T-cell (primary cell): ENCODE measurements at regions not wholly inside any gene's neighbourhood (a gene's known extent, or its start where the extent isn't known, plus 50 kb on each side); places are given as distances from the start of the nearest gene placed in this dataset.

Source experiments
- ATAC-seq, 4 experiments: fragments of 200-7000 bp in 3 of 4; fragments of 150-1000 bp in 1 of 4; cut with Tn5 transposase; replicated peaks in 1 of 4; 1 replicate in 3 of 4; 2 replicates in 1 of 4; pipeline ENCODE4 v1.10.0; 2021; ENCODE audit warnings: moderate library complexity in 3 of 4, mild to moderate bottlenecking in 2 of 4, moderate number of reproducible peaks in 1 of 4
- CTCF ChIA-PET, 2 donors: fragments of 300-600 bp; sonication (Branson Sonifier 250); formaldehyde crosslinking; loops; one replicate each; lab custom pipeline; 2022; ENCODE audit warnings: antibody characterized with exemption in 2 of 2; lab: Charles Lee
- POLR2A ChIA-PET, 2 donors: fragments of 300-600 bp; sonication (Branson Sonifier 250); formaldehyde crosslinking; loops; one replicate each; lab custom pipeline; 2022; ENCODE audit warnings: antibody characterized with exemption in 2 of 2; lab: Charles Lee
- DNase-seq, 35 experiments: peaks; one replicate each; pipeline versions ENCODE4 v3.0.0 to v3.0.0-alpha.2; 2013 to 2023
- H3K27ac ChIP-seq: one replicate; pipeline ENCODE4 v1.5.1; 2013; ENCODE audit warnings: low read length
- H3K27me3 ChIP-seq, 2 experiments: replicated peaks in 1 of 2; 1 replicate in 1 of 2; 2 replicates in 1 of 2; pipeline versions ENCODE4 v1.6.1 to v1.7.0; 2013; ENCODE audit warnings: low read length in 1 of 2, mixed read lengths in 1 of 2; ENCODE audit not compliant: control insufficient read depth in 2 of 2, insufficient read depth in 2 of 2; ENCODE audit errors: extremely low read depth in 1 of 2
- H3K36me3 ChIP-seq, 2 donors: 1 replicate in 1 of 2; 2 replicates in 1 of 2; pipeline versions ENCODE4 v1.6.1 to v1.7.0; 2013; ENCODE audit warnings: low read length in 1 of 2; ENCODE audit not compliant: control insufficient read depth in 2 of 2, insufficient read depth in 1 of 2; ENCODE audit errors: extremely low read depth in 1 of 2
- H3K4me1 ChIP-seq, 2 experiments: 1 replicate in 1 of 2; 2 replicates in 1 of 2; pipeline versions ENCODE4 v1.6.1 to v1.7.0; 2013; ENCODE audit warnings: low read length in 2 of 2, mixed read lengths in 1 of 2; ENCODE audit not compliant: insufficient read depth in 2 of 2, control insufficient read depth in 1 of 2; ENCODE audit errors: extremely low read depth in 1 of 2
- H3K4me3 ChIP-seq, 2 donors: 1 replicate in 1 of 2; 2 replicates in 1 of 2; pipeline versions ENCODE4 v1.5.1 to v1.7.0; 2013; ENCODE audit warnings: mild to moderate bottlenecking in 2 of 2, low read length in 1 of 2, moderate library complexity in 1 of 2; ENCODE audit not compliant: control insufficient read depth in 1 of 2; ENCODE audit errors: extremely low read depth in 1 of 2
- H3K9me3 ChIP-seq: 2 replicates; pipeline ENCODE4 v1.7.0; 2013
- H3K27ac Mint-ChIP-seq, 2 donors: one replicate each; pipeline ENCODE4 v1.8.0; 2020 to 2021; ENCODE audit warnings: mild to moderate bottlenecking in 2 of 2, mixed read lengths in 2 of 2
- H3K27me3 Mint-ChIP-seq, 2 donors: one replicate each; pipeline ENCODE4 v1.8.0; 2021 to 2022; ENCODE audit warnings: mixed read lengths in 2 of 2
- H3K36me3 Mint-ChIP-seq: one replicate; pipeline ENCODE4 v1.8.0; 2021; ENCODE audit warnings: mixed read lengths
- H3K4me1 Mint-ChIP-seq, 3 donors: one replicate each; pipeline ENCODE4 v1.8.0; 2020 to 2022; ENCODE audit warnings: mixed read lengths in 3 of 3, mild to moderate bottlenecking in 1 of 3
- H3K4me3 Mint-ChIP-seq, 3 donors: one replicate each; pipeline ENCODE4 v1.8.0; 2020 to 2022; ENCODE audit warnings: mild to moderate bottlenecking in 3 of 3, mixed read lengths in 3 of 3, moderate library complexity in 3 of 3
- H3K9me3 Mint-ChIP-seq, 3 donors: one replicate each; pipeline ENCODE4 v1.8.0; 2020 to 2022; ENCODE audit warnings: mixed read lengths in 3 of 3
- WGBS: methylation state at CpG from one replicate; pipeline ENCODE4 v1.1.5; 2013; ENCODE audit warnings: missing lambda C conversion rate; ENCODE audit not compliant: insufficient coverage; 5-methylcytosine and 5-hydroxymethylcytosine counted together

DNA sequence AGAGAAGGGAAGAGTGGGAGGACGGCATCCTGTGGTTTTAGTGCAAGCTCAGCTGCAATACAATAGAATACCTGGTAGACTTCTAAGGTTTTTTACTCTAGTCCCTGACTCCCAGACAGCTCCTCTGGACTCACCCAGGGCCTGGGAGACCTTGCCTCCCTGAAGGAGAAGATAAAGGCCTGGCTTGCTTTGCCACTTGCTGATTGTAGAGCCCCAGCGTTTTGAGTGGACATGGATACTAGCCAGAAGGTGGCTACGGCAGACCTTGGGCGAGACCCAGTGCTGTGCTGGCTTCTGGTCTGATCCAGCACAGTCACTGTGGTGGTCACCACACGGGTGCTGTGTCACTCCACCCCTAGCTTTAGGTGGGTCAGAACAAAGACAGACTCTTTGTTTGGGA is 72.2 kb upstream of the TTC14 start:
- ChIA-PET POLR2A (no interaction called here), CTCF (no interaction called here)
- DNase-seq (no peak), ATAC-seq (no peak)
- 90% methylated on average over 3 of the region's 5 CpGs for WGBS
- no peak overlapping the region for H3K27ac ChIP-seq
- peaks cover 0 to 3% of the 10 kb centered on the region in 2 experiments for H3K27me3 ChIP-seq
- H3K36me3 ChIP-seq: no peaks in the 10 kb centered on the region
- no peaks in the 10 kb centered on the region for H3K9me3 ChIP-seq
- Mint-ChIP-seq H3K4me3 (no peak overlapping the region), H3K27ac (no peak overlapping the region), H3K36me3 (no peaks in the 10 kb centered on the region), H3K9me3 (peaks cover 0 to 6% (median 4%) of the 10 kb centered on the region in 3 donors), H3K27me3 (peaks cover 0 to 4% of the 10 kb centered on the region in 2 donors), H3K4me1 (no peaks in the 10 kb centered on the region)
- H3K4me1 ChIP-seq: no peaks in the 10 kb centered on the region
- no peak overlapping the region for H3K4me3 ChIP-seq

DNA sequence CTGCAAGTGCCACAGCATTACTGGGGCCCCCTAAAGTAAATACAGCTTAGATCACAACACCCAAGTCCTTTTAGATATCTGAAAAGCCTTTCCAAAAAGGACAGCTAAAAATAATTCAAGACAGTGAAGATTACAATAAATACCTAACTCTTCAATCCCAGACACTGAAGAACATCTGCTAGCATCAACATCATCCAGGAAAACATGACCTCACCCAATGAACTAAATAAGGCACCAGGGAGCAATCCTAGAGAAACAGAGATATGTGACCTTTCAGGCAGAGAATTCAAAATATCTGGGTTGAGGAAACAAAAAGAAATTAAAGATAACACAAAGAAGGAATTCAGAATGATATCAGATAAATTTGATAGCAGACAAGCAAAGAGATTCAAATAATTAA is 71.7 kb upstream of the TTC14 start:
- Mint-ChIP-seq H3K36me3 (no peaks in the 10 kb centered on the region), H3K4me1 (no peaks in the 10 kb centered on the region), H3K4me3 (no peak overlapping the region), H3K27me3 (peaks cover 0 to 4% of the 10 kb centered on the region in 2 donors), H3K9me3 (peaks cover 0 to 6% (median 4%) of the 10 kb centered on the region in 3 donors), H3K27ac (no peak overlapping the region)
- ChIA-PET CTCF (no interaction called here), POLR2A (no interaction called here)
- no peak overlapping the region for H3K27ac ChIP-seq
- H3K27me3 ChIP-seq: peaks cover 0 to 3% of the 10 kb centered on the region in 2 experiments
- no peaks in the 10 kb centered on the region for H3K9me3 ChIP-seq
- no peaks in the 10 kb centered on the region for H3K36me3 ChIP-seq
- ATAC-seq: no peak
- H3K4me3 ChIP-seq: no peak overlapping the region
- H3K4me1 ChIP-seq: no peaks in the 10 kb centered on the region
- DNase-seq: no peak

DNA sequence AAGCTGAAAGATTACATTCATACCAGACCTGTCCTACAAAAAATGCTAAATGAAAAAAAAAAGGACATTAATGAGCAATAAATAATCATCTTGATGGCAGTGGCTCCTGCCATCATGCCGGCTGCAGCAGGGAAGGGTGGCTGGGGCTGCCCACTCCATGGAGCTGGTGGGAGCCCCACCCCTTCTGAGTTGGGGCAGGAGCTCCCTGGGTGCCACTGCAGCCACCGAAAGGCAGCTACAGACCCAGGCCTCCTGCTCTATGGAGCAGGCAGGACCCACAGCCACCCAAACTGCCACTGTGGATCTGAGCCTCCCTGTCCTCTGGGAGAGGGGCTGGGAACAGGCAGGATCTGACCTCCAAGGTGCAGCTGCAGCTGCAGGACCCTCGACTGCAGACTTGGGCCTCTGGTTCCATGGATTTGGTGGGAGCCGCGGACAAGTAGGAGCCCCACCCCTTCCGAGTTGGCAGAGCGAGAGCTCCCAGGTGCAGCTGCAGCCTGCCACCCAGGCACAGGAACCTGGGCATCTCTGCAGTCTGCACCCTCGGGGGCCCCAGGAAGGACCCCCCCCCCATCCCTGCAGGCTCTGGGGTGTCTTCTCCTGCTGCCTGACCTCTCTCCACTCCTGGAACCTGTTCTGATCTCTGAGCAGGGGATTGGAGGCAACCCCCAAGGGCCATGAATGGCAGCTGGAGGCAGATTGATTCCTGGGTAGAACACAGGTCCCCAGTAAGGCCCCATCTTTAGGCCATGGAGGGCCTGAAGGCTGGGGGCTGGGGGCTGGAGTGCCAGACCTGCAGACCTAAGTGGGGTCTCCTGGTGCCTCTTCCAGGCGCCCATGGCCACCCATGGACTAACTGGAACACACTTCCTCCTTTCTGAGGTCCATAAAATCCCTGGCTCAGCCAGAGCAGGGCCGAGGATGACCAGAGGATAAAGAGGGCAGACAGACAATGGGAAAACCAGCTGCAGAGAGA is 70.4 kb upstream of the TTC14 start:
- no peak overlapping the region for H3K27ac ChIP-seq
- no peak for ATAC-seq
- no peak for DNase-seq
- Mint-ChIP-seq H3K36me3 (no peaks in the 10 kb centered on the region), H3K27me3 (peaks cover 0 to 4% of the 10 kb centered on the region in 2 donors), H3K27ac (no peak overlapping the region), H3K4me3 (no peak overlapping the region), H3K9me3 (no peaks in the 10 kb centered on the region), H3K4me1 (no peaks in the 10 kb centered on the region)
- no peak overlapping the region for H3K4me3 ChIP-seq
- no peaks in the 10 kb centered on the region for H3K36me3 ChIP-seq
- no peaks in the 10 kb centered on the region for H3K4me1 ChIP-seq
- 65% methylated on average over 9 of the region's 10 CpGs for WGBS
- H3K9me3 ChIP-seq: no peaks in the 10 kb centered on the region
- ChIA-PET POLR2A (interaction anchor here in 1 of 2 donors (0.7 kb wide), 1 partner anchor 404 kb away, joined by 3 read pairs; no protein-coding TSS in a partner anchor), CTCF (interaction anchor here in 1 of 2 donors (0.7 kb wide), 1 partner anchor 697 kb away, joined by 3 read pairs; no protein-coding TSS in a partner anchor)
- peaks cover 0 to 3% of the 10 kb centered on the region in 2 experiments for H3K27me3 ChIP-seq

DNA sequence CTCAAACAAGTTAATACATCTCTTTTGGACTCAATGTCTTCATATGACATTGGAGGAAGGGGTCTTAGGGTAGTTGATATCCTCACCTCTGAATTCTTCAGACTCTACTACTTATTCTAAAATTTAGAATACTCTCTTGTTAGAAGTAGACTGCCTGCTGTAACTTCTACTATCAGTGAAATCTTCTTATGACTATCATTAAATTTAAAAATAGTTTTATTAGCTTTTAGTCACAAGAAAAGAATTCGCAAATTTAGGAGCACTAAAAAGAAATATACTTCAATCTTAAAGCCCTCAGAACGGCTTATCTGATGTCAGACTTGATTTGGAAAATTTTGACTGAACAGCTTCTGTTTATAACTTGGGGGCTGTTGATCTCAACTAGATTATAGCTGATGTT is 67.1 kb upstream of the TTC14 start:
- Histone ChIP-seq H3K27ac (no peak overlapping the region), H3K9me3 (no peaks in the 10 kb centered on the region), H3K27me3 (no peaks in the 10 kb centered on the region), H3K4me1 (no peaks in the 10 kb centered on the region), H3K36me3 (no peaks in the 10 kb centered on the region), H3K4me3 (no peak overlapping the region)
- ATAC-seq: no peak
- no peaks in the 10 kb centered on the region for H3K36me3 Mint-ChIP-seq
- DNase-seq: no peak
- no peaks in the 10 kb centered on the region for H3K4me1 Mint-ChIP-seq
- H3K4me3 Mint-ChIP-seq: no peak overlapping the region
- WGBS: no CpG with 5 or more reads among the region's 2 CpGs
- ChIA-PET CTCF (interaction anchor here in 1 of 2 donors (0.7 kb wide), 1 partner anchor 59 kb away, joined by 3 read pairs; no protein-coding TSS in a partner anchor), POLR2A (no interaction called here)
- peaks cover 4 to 6% (median 4%) of the 10 kb centered on the region in 3 donors for H3K9me3 Mint-ChIP-seq
- H3K27ac Mint-ChIP-seq: no peak overlapping the region
- H3K27me3 Mint-ChIP-seq: no peaks in the 10 kb centered on the region

DNA sequence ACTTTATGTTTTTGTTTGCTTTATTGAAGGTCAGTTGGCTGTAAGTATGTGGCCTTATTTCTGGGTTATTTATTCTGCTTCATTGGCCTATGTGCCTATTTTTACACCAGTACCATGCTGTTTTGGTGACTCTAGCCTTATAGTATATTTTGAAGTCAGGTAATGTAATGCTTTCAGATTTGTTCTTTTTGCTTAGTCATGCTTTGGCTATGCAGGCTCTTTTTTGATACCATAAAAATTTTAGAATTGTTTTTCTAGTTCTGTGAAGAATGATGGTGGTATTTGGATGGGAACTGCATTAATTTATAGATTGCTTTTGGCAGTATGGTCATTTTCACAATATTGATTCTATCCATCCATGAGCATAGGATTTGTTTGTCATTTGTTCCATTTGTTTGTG is 63.5 kb upstream of the TTC14 start:
- ATAC-seq: no peak
- POLR2A ChIA-PET: no interaction called here

DNA sequence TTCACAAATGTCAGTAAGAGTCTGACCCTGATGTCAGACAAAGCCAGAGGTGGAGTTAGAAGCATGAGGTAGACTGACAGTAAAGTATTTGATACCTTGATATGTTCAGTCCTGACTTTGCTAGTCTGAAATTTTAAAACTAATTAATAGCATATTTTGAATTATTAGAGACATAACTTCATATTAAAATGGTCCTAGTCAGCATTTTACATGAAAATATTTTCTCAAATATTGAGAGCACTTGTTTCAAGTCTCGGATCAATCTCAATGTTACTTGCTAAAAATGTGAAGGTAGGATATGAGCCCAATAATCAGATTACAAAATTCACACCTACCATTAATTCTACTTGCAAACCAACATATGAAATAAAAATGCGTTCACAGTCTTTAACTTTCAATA is 58.1 kb upstream of the TTC14 start:
- CTCF ChIA-PET: no interaction called here
- H3K27me3 Mint-ChIP-seq: peaks cover 0 to 18% of the 10 kb centered on the region in 2 donors

More for the DNA sequence above, 63.5 kb upstream of the TTC14 start:
- Mint-ChIP-seq H3K27ac (no peak overlapping the region), H3K27me3 (no peaks in the 10 kb centered on the region), H3K9me3 (peaks cover 4 to 6% (median 4%) of the 10 kb centered on the region in 3 donors), H3K36me3 (no peaks in the 10 kb centered on the region), H3K4me1 (no peaks in the 10 kb centered on the region), H3K4me3 (no peak overlapping the region)
- no peak for DNase-seq
- Histone ChIP-seq H3K27me3 (no peaks in the 10 kb centered on the region), H3K4me1 (no peaks in the 10 kb centered on the region), H3K36me3 (no peaks in the 10 kb centered on the region), H3K9me3 (no peaks in the 10 kb centered on the region), H3K4me3 (no peak overlapping the region), H3K27ac (no peak overlapping the region)
- CTCF ChIA-PET: no interaction called here

More for the DNA sequence above, 58.1 kb upstream of the TTC14 start:
- Mint-ChIP-seq H3K36me3 (no peaks in the 10 kb centered on the region), H3K9me3 (no peaks in the 10 kb centered on the region), H3K27ac (no peak overlapping the region), H3K4me1 (no peaks in the 10 kb centered on the region), H3K4me3 (no peak overlapping the region)
- no CpG with 5 or more reads among the region's 2 CpGs for WGBS
- Histone ChIP-seq H3K4me1 (no peaks in the 10 kb centered on the region), H3K36me3 (no peaks in the 10 kb centered on the region), H3K27me3 (no peaks in the 10 kb centered on the region), H3K4me3 (no peak overlapping the region), H3K9me3 (no peaks in the 10 kb centered on the region), H3K27ac (no peak overlapping the region)
- ATAC-seq: no peak
- POLR2A ChIA-PET: no interaction called here
- no peak for DNase-seq
